Loucy (cell line): ENCODE measurements at regions not wholly inside any gene's neighbourhood (a gene's known extent, or its start where the extent isn't known, plus 50 kb on each side); places are given as distances from the start of the nearest gene placed in this dataset.

Experiments used
- H2AFZ ChIP-seq: fragments of 200-600 bp; sonication (generic); 2 replicates; pipeline ENCODE4 v1.6.0; 2016; ENCODE audit warnings: antibody characterized with exemption, mild to moderate bottlenecking, low read length, moderate library complexity
- H3F3A ChIP-seq: fragments of 200-600 bp; 2 replicates; pipeline ENCODE4 v1.6.0; 2016; ENCODE audit warnings: antibody characterized with exemption, low read depth, mild to moderate bottlenecking
- H3K27me3 ChIP-seq: fragments of 200-600 bp; sonication (generic); 2 replicates; pipeline ENCODE4 v1.6.1; 2014; ENCODE audit warnings: low read length, mild to moderate bottlenecking; ENCODE audit not compliant: insufficient read depth, poor library complexity, severe bottlenecking
- H3K36me3 ChIP-seq: fragments of 200-600 bp; sonication (generic); 2 replicates; pipeline ENCODE4 v1.6.1; 2016; ENCODE audit warnings: low read length; ENCODE audit not compliant: insufficient read depth
- H3K4me1 ChIP-seq: fragments of 200-600 bp; sonication (generic); 2 replicates; pipeline ENCODE4 v1.5.1; 2014; ENCODE audit warnings: low read length, mild to moderate bottlenecking; ENCODE audit not compliant: insufficient read depth, poor library complexity, severe bottlenecking
- H3K4me2 ChIP-seq: fragments of 200-600 bp; sonication (generic); 2 replicates; pipeline ENCODE4 v1.6.0; 2014; ENCODE audit warnings: antibody characterized with exemption, low read length, low read depth, mild to moderate bottlenecking; ENCODE audit not compliant: poor library complexity, severe bottlenecking
- H3K4me3 ChIP-seq: fragments of 200-600 bp; sonication (generic); 2 replicates; pipeline ENCODE4 v1.5.1; 2014; ENCODE audit warnings: low read length, mild to moderate bottlenecking, mixed read lengths; ENCODE audit not compliant: poor library complexity, severe bottlenecking
- H3K79me2 ChIP-seq: fragments of 200-600 bp; sonication (generic); 2 replicates; pipeline ENCODE4 v1.6.1; 2014; ENCODE audit warnings: low read length; ENCODE audit not compliant: insufficient read depth
- H3K9ac ChIP-seq: fragments of 200-600 bp; sonication (generic); 2 replicates; pipeline ENCODE4 v1.6.0; 2014; ENCODE audit warnings: mild to moderate bottlenecking, low read depth, low read length, moderate library complexity; ENCODE audit not compliant: poor library complexity, severe bottlenecking
- H3K9me2 ChIP-seq: fragments of 200-600 bp; sonication (generic); replicated peaks from 2 replicates; pipeline ENCODE4 v1.6.1; 2016; ENCODE audit warnings: low read depth, low read length, mixed read lengths
- H3K9me3 ChIP-seq: fragments of 200-600 bp; sonication (generic); 2 replicates; pipeline ENCODE4 v1.6.1; 2014; ENCODE audit warnings: mild to moderate bottlenecking, antibody characterized with exemption, low read length, low read depth; ENCODE audit not compliant: insufficient read depth
- H4K20me1 ChIP-seq: fragments of 200-600 bp; sonication (generic); 2 replicates; pipeline ENCODE4 v1.6.0; 2014; ENCODE audit warnings: antibody characterized with exemption, low read length, mild to moderate bottlenecking; ENCODE audit not compliant: insufficient read depth, poor library complexity, severe bottlenecking
- EZH2phosphoT487 ChIP-seq: fragments of 200-600 bp; IDR thresholded peaks from 2 replicates; pipeline ENCODE4 v1.6.1; 2018; ENCODE audit warnings: antibody characterized with exemption, mild to moderate bottlenecking, moderate library complexity, borderline replicate concordance
- TF ChIP-seq, protein P1 (sequence below): fragments of 200-600 bp; sonication (generic); conservative IDR thresholded peaks from 2 replicates; pipeline ENCODE4 v1.5.1; 2014; ENCODE audit warnings: mild to moderate bottlenecking, antibody characterized with exemption, low read length

DNA sequence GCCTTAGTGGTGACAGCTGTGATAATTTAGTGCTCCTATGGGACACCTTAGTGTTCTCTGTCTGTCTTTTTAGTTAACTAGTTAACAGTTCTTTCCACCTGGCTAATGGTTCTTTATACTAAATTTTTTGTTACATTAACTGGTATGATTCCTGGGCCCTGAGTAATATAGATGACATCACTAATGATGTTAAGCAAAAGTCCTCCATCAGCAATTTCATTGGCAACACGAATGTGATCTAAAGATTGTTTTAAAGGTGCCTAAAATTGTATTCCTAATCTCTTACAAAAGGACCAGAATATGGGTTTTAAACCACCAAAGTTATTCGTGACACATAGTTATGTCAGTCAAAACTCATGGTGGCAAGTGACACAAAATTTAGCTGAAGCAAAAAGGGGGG is 235.3 kb downstream of the TENT4A start:
- Histone ChIP-seq H3K9me3 (0 out of 2 replicates have a peak, but pooled peaks cover 2% of the 10 kb centered on the region), H3K4me2 (no peak overlapping the region), H3K36me3 (no peaks in the 10 kb centered on the region), H3F3A (no peaks in the 10 kb centered on the region), H3K27me3 (no peaks in the 10 kb centered on the region), H3K79me2 (no peaks in the 10 kb centered on the region), H3K4me1 (no peaks in the 10 kb centered on the region), H3K9ac (no peak overlapping the region), H3K4me3 (no peak overlapping the region), H2AFZ (no peak overlapping the region), H3K9me2 (no peaks in the 10 kb centered on the region), H4K20me1 (no peaks in the 10 kb centered on the region)
- no peak for TF ChIP-seq EZH2phosphoT487
- TF ChIP-seq, protein P1, sequence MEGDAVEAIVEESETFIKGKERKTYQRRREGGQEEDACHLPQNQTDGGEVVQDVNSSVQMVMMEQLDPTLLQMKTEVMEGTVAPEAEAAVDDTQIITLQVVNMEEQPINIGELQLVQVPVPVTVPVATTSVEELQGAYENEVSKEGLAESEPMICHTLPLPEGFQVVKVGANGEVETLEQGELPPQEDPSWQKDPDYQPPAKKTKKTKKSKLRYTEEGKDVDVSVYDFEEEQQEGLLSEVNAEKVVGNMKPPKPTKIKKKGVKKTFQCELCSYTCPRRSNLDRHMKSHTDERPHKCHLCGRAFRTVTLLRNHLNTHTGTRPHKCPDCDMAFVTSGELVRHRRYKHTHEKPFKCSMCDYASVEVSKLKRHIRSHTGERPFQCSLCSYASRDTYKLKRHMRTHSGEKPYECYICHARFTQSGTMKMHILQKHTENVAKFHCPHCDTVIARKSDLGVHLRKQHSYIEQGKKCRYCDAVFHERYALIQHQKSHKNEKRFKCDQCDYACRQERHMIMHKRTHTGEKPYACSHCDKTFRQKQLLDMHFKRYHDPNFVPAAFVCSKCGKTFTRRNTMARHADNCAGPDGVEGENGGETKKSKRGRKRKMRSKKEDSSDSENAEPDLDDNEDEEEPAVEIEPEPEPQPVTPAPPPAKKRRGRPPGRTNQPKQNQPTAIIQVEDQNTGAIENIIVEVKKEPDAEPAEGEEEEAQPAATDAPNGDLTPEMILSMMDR, result no peak

DNA sequence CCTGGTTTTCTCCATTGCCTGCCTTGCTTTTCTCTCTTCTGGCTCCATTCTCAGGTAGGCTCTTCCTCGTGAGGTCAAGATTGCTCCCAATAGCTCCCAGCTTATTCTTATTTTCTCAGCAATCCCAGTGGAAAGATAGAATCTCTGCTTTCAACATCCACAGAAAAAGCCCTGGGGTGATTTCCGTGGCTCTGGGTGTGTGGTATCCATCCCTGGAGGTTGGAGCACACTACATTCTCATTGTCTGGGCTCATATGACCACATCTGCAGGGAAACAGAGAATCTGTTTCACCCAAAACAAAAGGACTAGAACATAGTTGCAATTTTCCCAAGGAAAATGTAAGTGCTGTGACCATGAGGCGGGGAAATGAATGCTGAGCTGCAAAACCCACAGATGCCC is 236.0 kb downstream of the TENT4A start:
- Histone ChIP-seq H3K36me3 (no peaks in the 10 kb centered on the region), H3K4me1 (no peaks in the 10 kb centered on the region), H3K4me3 (no peak overlapping the region), H3K9ac (no peak overlapping the region), H2AFZ (no peak overlapping the region), H3K27me3 (no peaks in the 10 kb centered on the region), H3K9me3 (0 out of 2 replicates have a peak, but pooled peaks cover 2% of the 10 kb centered on the region), H3K4me2 (no peak overlapping the region), H3F3A (no peaks in the 10 kb centered on the region), H3K9me2 (no peaks in the 10 kb centered on the region), H3K79me2 (no peaks in the 10 kb centered on the region), H4K20me1 (no peaks in the 10 kb centered on the region)
- no peak for TF ChIP-seq EZH2phosphoT487
- TF ChIP-seq, protein P1, result no peak

DNA sequence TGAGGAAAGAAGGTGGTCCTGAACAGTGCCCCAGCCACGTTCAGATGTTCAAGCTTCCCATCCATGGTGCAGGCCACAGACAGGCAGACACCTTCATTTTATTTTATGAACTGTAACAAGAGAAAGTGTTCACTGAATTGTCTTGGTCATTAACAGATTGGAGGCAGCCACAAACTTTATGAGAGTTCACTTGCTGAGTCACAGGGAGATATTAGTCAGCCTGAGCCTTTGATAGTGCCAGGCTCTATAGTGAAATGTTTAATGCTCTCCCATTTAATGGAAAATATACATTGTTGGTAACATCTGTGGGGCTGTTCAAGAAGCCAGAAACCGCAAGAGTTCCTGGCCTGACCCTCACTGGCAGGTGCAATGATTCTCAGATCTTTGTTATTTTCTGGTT is 237.0 kb downstream of the TENT4A start:
- H3K27me3 ChIP-seq, result no peaks in the 10 kb centered on the region
- no peaks in the 10 kb centered on the region for H3K4me1 ChIP-seq
- H3K36me3 ChIP-seq, result no peaks in the 10 kb centered on the region
- H3K79me2 ChIP-seq, result no peaks in the 10 kb centered on the region
- no peak overlapping the region for H3K4me2 ChIP-seq
- no peak for TF ChIP-seq EZH2phosphoT487
- TF ChIP-seq, protein P1, result no peak
- H3K4me3 ChIP-seq, result no peak overlapping the region
- 0 out of 2 replicates have a peak, but pooled peaks cover 2% of the 10 kb centered on the region for H3K9me3 ChIP-seq
- H2AFZ ChIP-seq, result no peak overlapping the region
- no peaks in the 10 kb centered on the region for H3F3A ChIP-seq
- no peaks in the 10 kb centered on the region for H3K9me2 ChIP-seq
- no peaks in the 10 kb centered on the region for H4K20me1 ChIP-seq
- no peak overlapping the region for H3K9ac ChIP-seq
